HepG2 (cell line): ENCODE measurements at regions not wholly inside any gene's neighbourhood (a gene's known extent, or its start where the extent isn't known, plus 50 kb on each side); places are given as distances from the start of the nearest gene placed in this dataset.

ENCODE experiments used
- ATAC-seq: fragments of 200-7000 bp; cut with Tn5 transposase; 3 replicates; pipeline ENCODE4 v1.9.1; 2020; ENCODE audit warnings: mild to moderate bottlenecking, moderate library complexity
- BruUV-seq: library from RNA; stranded (reverse); fragments of 400-500 nt; replicated peaks from 2 replicates; lab custom pipeline; 2021; lab: Mats Ljungman, UMichigan
- CTCF ChIA-PET: fragments of 300-600 bp; formaldehyde crosslinking; extraction: SDS; loops from one replicate; lab custom pipeline; 2021; ENCODE audit warnings: low total read pairs, inconsistent platforms, low intra/inter-chr PET ratio; lab: Yijun Ruan, JAX
- POLR2A ChIA-PET: fragments of 350-600 bp; sonication (Branson Sonifier 250); formaldehyde crosslinking; loops from one replicate; lab custom pipeline; 2020; ENCODE audit warnings: antibody characterized with exemption, inconsistent platforms; lab: Yijun Ruan, JAX
- DNase-seq: peaks from one replicate; pipeline ENCODE4 v3.0.0-alpha.2; 2015; ENCODE audit warnings: low spot score
- FAIRE-seq: peaks from 3 replicates; lab custom pipeline; 2011; peaks lifted over from hg19 to GRCh38; lab: Jason Lieb, UNC
- H2AFZ ChIP-seq: one replicate; pipeline ENCODE4 v1.6.1; 2011; ENCODE audit warnings: low read length, inconsistent platforms
- H3K27ac ChIP-seq: fragments of 300-600 bp; 3 replicates; pipeline ENCODE4 v1.8.0; 2011; ENCODE audit warnings: mixed run types, mild to moderate bottlenecking, mixed read lengths, low read length, inconsistent platforms; ENCODE audit not compliant: insufficient read depth; ENCODE audit errors: extremely low read length
- H3K27me3 ChIP-seq, 2 experiments: fragments of 200-600 bp in 1 of 2; 2 replicates in 1 of 2; 3 replicates in 1 of 2; pipeline versions ENCODE4 v1.6.0 to v1.8.0; 2011; ENCODE audit warnings: low read length in 2 of 2, mild to moderate bottlenecking in 2 of 2, moderate library complexity in 2 of 2, inconsistent platforms in 1 of 2; ENCODE audit not compliant: insufficient read depth in 2 of 2, control insufficient read depth in 1 of 2
- H3K36me3 ChIP-seq, 2 experiments: fragments of 200-600 bp in 1 of 2; replicated peaks in 1 of 2; 2 replicates in 1 of 2; 3 replicates in 1 of 2; pipeline versions ENCODE4 v1.5.1 to v1.8.0; 2011; ENCODE audit warnings: low read length in 2 of 2, inconsistent platforms in 1 of 2; ENCODE audit not compliant: insufficient read depth in 2 of 2, control insufficient read depth in 1 of 2
- H3K4me1 ChIP-seq: 2 replicates; pipeline ENCODE4 v1.5.1; 2012; ENCODE audit warnings: low read length, inconsistent platforms; ENCODE audit not compliant: insufficient read depth
- H3K4me2 ChIP-seq: 2 replicates; pipeline ENCODE4 v1.6.0; 2011; ENCODE audit warnings: low read depth, low read length, inconsistent platforms
- H3K4me3 ChIP-seq, 3 experiments: fragments of 200-600 bp in 1 of 3; sonication (generic), shearing (Covaris generic) in 1 of 3; replicated peaks in 1 of 3; 2 replicates each; pipeline ENCODE4 v1.5.1; 2011 to 2016; ENCODE audit warnings: low read length in 3 of 3, inconsistent platforms in 2 of 3, low read depth in 2 of 3, mild to moderate bottlenecking in 2 of 3, control low read depth in 1 of 3, mixed read lengths in 1 of 3; ENCODE audit not compliant: insufficient read depth in 1 of 3
- H3K79me2 ChIP-seq: one replicate; pipeline ENCODE4 v1.6.1; 2011; ENCODE audit warnings: low read length, inconsistent platforms; ENCODE audit not compliant: insufficient read depth
- H3K9ac ChIP-seq: 2 replicates; pipeline ENCODE4 v1.6.0; 2011; ENCODE audit warnings: mild to moderate bottlenecking, low read depth, low read length, inconsistent platforms; ENCODE audit not compliant: insufficient read depth
- H3K9me3 ChIP-seq: 2 replicates; pipeline ENCODE4 v1.5.1; 2012; ENCODE audit warnings: mild to moderate bottlenecking, low read length
- H4K20me1 ChIP-seq: 2 replicates; pipeline ENCODE4 v1.6.0; 2011; ENCODE audit warnings: inconsistent platforms, mild to moderate bottlenecking, low read length, moderate library complexity; ENCODE audit not compliant: insufficient read depth
- ZNF292 ChIP-seq: sonication (generic); formaldehyde crosslinking; IDR thresholded peaks from 2 replicates; pipeline ENCODE4 v1.8.1; 2022; ENCODE audit warnings: mild to moderate bottlenecking, low read depth, missing genetic modification reagents, borderline replicate concordance
- ZNF563 ChIP-seq: sonication (generic); formaldehyde crosslinking; IDR thresholded peaks from 2 replicates; pipeline ENCODE4 v1.8.0; 2022; ENCODE audit warnings: mild to moderate bottlenecking, moderate library complexity, missing genetic modification reagents
- ZNF83 ChIP-seq: sonication (generic); formaldehyde crosslinking; IDR thresholded peaks from 2 replicates; pipeline ENCODE4 v1.4.0; 2020; ENCODE audit warnings: missing genetic modification reagents, mild to moderate bottlenecking, borderline replicate concordance
- WGBS: methylation state at CpG from one replicate; pipeline ENCODE4 v1.1.6; 2017; ENCODE audit warnings: low lambda C conversion rate; 5-methylcytosine and 5-hydroxymethylcytosine counted together
- in situ Hi-C: cut with HindIII; loops from 2 replicates; pipeline ENCODE4 v1.10.0; 2017; ENCODE audit warnings: low pct_unique_long_range_greater_than_20kb; ENCODE audit not compliant: extremely low pct_ligation_motif_present
- intact Hi-C: fragments of 100-400 bp; cut with micrococcal nuclease; formaldehyde crosslinking; loops from one replicate; pipeline ENCODE4 v1.10.0; 2022; ENCODE audit not compliant: unreplicated experiment
- TF ChIP-seq, protein P1 (sequence below): sonication (generic); formaldehyde crosslinking; IDR thresholded peaks from 2 replicates; pipeline ENCODE4 v1.9.0; 2022; ENCODE audit warnings: missing genetic modification reagents, mild to moderate bottlenecking, borderline replicate concordance

- TF ChIP-seq, protein P1, sequence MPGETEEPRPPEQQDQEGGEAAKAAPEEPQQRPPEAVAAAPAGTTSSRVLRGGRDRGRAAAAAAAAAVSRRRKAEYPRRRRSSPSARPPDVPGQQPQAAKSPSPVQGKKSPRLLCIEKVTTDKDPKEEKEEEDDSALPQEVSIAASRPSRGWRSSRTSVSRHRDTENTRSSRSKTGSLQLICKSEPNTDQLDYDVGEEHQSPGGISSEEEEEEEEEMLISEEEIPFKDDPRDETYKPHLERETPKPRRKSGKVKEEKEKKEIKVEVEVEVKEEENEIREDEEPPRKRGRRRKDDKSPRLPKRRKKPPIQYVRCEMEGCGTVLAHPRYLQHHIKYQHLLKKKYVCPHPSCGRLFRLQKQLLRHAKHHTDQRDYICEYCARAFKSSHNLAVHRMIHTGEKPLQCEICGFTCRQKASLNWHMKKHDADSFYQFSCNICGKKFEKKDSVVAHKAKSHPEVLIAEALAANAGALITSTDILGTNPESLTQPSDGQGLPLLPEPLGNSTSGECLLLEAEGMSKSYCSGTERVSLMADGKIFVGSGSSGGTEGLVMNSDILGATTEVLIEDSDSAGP = peak; percentile 80
- TF ChIP-seq ZNF83 (CRISPR knock-in tag) = no peak
- no peak for TF ChIP-seq ZNF292
These were observed 75.5 kb downstream of the NAV1 start (continued) for GRCh38 chr1:201614262-201615015.

DNA sequence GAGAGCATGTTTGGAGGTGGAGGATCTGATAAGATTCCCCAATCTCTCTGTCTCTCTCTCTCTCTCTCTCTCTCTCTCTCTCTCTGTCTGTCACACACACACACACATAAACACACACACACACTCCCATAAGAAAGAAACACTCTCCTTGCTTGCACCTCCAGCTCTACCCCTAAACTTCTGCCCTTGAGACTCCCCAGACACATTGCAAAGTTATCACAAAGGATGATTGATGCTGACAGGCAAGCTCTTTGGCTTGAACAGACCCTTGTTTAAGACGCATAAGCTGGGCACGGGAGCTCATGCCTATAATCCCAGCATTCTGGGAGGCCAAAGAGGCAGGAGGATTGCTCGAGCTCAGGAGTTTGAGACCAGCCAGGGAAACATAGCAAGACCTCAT is 78.2 kb downstream of the NAV1 start:
- FAIRE-seq (no peak), ATAC-seq (no peak), DNase-seq (no peak)
- no peak for TF ChIP-seq ZNF563 (CRISPR knock-in tag)
- Histone ChIP-seq H3K4me2 (no peak overlapping the region), H2AFZ (no peak overlapping the region), H3K9me3 (no peaks in the 10 kb centered on the region), H3K27me3 (peaks cover 2 to 7% of the 10 kb centered on the region in 2 experiments; a peak in 4 of 5 replicates), H4K20me1 (0 out of 2 replicates have a peak, but pooled peaks cover 2% of the 10 kb centered on the region), H3K9ac (no peak overlapping the region), H3K27ac (no peak overlapping the region), H3K4me3 (no peak overlapping the region), H3K36me3 (no peaks in the 10 kb centered on the region), H3K79me2 (no peaks in the 10 kb centered on the region), H3K4me1 (no peaks in the 10 kb centered on the region)
- BruUV-seq = no TSS peak
- CTCF ChIA-PET = no interaction called here
- 13% methylated on average over 3 of the region's 3 CpGs for WGBS
- POLR2A ChIA-PET = no interaction called here
- in situ Hi-C loops (no loop called here), intact Hi-C loops (no loop called here)
